ENCODE measurements at regions not wholly inside any gene's neighbourhood (a gene's known extent, or its start where the extent isn't known, plus 50 kb on each side); places are given as distances from the start of the nearest gene placed in this dataset.
A peak's percentile ranks its signal among the peaks of the same experiment; 100 is the strongest.
"Not testable (repeated sequence)": the region's sequence is repeated elsewhere in the genome, so short reads cannot be mapped to it uniquely, and the experiment has no call there.

DNA sequence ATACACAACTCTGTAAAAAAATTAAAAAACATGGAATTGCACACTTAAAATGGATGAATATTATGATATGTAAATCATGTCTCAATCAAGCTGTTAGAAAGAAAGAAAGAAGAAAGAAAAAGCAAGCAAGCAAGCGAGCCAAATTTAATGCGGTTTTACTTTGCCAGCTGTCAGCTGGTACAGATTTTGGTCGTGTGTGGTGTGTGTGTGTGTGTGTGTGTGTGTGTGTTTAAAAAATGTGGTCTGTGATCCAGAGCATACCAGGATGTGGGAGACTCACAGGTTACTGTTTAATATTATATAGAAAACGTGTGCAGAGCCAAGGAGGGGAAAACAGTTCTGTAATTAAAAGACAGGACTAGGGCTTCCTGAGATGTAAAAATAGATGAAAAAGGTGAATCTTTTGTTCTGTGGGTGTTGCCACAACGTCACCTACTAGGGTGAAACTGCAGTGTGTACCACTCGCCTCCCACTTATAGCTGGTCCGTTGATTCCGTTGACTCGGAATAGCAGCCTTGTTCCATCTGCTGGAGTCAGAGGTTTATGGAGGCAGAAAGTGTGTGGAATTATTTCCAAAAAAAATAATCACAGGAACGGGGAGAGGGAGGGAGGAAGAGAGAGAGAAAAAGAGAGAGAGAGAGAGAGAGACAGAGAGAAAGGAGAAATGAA lies 197.7 kb downstream of the BCAS1 start:
- DNase-seq (ENCODE audit: low read depth in 2 of 2), result peak in 1 of 2 donors; percentile 48

DNA sequence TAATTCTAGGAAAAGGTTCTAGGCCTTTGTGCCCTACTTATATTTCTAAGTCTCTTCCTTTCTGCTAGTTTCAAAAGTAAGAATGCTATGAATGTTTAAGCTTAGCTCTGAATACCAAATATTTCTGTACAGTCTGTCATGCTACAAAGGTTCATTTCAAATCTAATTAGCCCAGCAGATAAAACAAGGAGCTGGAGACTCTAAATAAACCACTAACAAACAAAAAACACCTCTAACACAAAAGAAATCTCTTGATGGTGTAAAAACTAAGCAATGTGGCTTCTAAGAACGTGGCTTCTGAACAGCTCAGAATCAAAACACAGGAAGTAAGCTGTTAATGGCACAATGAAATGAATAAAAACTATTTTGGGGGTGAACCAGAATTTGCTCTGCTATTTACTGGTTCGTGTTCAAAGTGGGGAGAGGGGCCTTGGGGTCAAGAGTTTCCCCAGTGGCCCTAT lies 198.3 kb downstream of the BCAS1 start:
- DNase-seq (ENCODE audit: low read depth in 2 of 2), result peak in 1 of 2 donors; percentile 34

DNA sequence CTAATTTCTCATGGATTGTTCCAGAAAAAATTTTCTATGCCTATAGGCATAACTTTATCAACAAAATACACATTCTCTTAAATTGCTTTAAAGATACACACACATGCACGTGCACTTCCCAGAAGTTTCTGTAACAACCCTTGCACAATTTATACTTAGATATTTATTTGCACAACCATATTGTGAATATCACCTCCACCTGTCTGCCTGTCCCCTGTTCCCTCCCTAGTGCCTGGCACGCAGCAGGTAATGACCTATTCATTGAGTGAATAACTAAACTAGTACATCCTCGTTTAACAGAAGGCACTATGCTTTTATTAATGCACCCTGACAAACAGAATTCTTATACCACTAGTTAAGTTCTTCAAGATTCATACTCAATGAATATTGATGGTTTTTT lies 198.9 kb downstream of the BCAS1 start:
- no peak for DNase-seq (ENCODE audit: low read depth in 2 of 2)

DNA sequence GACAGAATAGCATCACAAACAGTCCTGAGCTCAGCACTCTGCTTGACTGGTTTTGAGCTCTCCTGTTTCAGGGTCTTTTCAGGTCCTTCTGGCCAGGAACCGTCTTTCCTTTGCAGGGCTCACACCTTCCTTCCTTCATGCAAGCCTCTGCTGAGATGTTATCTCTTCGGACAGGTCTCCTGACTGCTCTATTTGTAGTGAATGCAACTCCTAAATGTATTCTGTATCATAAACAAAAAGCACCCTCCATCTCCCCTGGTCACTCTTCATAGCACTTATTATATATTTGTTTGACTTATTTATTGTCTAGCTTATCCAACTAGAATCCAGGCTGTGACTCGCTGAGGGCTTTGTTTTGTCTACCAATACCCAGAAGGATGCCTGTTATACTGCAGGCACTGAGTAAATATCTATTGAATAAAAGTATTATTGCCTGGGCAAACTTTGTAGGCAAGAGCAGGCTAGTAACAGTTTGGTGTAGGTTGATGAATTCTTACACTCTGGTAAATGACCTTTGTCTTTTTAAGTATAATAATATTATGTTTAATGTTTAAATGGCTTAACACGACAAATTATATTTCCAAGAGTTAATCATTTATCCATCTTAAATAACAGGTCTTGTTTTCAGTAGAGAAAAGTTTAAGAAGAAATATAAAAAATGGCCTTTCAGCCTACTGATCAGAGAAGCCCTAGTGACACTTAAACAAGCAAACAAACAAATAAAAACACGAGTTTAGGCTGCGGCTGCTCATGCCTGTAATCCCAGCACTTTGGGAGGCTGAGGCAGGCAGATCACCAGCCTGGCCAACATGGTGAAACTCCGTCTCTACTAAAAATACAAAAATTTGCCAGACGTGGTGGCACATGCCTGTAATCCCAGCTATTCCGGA lies 199.7 kb downstream of the BCAS1 start:
- no peak for DNase-seq (ENCODE audit: low read depth in 2 of 2)

DNA sequence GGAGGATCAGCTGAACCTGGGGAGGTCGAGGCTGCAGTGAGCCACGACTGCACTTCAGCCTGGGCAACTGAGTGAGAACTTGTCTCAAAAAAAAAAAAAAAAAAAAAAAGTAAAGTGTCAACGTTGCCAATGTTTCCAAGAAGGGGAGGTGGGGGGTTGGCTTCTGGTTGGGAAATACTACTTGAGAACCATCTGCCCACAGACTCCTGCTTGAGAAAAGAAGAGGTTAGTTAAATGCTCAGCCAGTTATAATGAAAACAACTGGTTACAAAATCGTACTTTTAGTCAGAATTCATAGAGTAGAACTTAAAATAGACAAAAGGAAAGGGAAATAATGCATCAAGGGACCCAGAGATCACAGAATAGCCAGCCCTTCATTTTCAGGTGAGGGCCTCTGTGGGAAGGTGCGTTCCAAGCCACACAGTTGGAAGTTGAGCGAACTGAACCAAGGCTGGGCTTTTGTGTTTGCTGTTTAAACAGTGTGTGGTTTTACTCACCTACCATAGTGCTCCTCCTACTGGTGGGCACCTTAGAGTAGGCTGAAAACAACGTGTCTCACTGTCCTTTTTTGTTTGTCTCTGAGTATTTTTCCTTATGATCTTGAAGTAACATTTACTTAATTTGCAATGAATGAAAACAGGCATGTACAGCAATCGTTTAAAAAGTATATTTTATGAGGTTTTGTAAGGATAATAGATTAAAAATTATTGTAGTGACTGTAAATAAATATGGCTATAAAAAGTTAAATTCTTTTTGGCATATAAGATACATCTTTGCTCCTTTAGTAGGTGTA lies 200.7 kb downstream of the BCAS1 start:
- peak; percentile 86 to 90 for DNase-seq (ENCODE audit: low read depth in 2 of 2)

GRCh38 chr20:53867741-53868351 lies 202.5 kb downstream of the BCAS1 start:
- DNase-seq (ENCODE audit: low read depth in 2 of 2), result no peak

GRCh38 chr20:53866794-53867740 lies 203.3 kb downstream of the BCAS1 start:
- DNase-seq (ENCODE audit: low read depth in 2 of 2), result peak in 1 of 2 donors; percentile 25

DNA sequence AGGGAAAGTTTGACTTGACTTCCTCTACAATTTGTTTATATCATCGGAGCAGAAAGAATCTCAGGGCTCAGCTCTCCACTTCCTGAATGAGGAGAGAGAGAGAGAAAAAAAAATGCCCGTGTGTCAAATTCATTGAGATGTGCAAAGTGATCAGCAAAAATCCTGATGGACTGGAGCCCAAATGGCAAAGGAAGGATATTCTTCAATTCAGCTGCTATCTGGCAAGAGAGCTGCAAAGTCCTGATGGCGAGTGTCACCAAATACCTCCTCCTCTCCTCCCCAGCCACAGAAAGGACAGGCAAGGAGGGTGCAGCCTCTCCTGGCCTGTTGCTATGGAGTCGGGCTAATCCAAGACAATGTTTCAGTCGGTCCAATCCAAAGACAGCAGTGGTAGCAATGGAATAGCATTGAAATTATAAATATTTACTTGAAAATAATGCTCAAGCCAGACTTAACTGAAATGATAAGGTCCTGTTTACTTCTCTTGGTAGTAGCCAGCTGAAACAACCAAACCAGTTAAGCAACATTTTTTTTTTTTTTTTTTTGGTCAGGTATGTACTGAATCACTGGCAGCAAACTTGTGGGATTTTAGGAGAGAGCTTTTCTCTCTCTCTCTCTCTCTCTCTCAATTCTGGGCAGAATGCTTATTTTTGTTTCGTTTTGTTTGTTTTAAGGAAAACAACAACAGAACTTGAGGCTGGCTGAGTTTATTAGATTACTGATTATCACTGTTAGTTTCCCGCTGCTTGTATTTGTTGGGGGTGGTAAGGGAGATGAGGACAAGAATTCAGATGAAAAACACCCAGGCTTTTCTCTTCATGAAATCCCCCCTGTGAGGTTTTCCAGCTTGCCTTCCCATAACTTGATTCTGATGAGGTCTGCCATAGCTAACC lies 204.2 kb downstream of the BCAS1 start:
- DNase-seq (ENCODE audit: low read depth in 2 of 2), result peak; percentile 75 to 78

GRCh38 chr20:53864765-53865683 lies 205.4 kb downstream of the BCAS1 start:
- DNase-seq (ENCODE audit: low read depth in 2 of 2), result peak in 1 of 2 donors; percentile 28

GRCh38 chr20:53863923-53864641 lies 206.3 kb downstream of the BCAS1 start:
- not testable (repeated sequence) for DNase-seq (ENCODE audit: low read depth in 2 of 2)

DNA sequence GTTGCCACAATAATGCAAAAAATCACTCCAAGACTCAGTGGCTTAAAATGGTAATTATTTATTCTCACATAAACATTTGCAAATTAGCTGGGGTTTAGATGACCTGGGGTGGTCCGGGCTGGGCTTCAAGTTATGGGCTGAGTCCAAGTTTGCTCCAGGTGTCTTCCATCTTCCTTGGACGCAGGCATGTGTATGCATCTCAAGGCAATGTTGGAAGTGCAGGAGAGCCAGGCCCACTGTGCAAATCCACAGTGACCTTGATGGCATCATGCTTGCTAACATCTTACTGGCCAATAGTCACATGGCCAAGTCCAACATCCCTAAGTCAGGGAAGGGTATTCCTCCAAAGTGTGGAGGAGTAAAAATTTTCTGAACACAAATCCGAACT lies 206.9 kb downstream of the BCAS1 start:
- not testable (repeated sequence) for DNase-seq (ENCODE audit: low read depth in 2 of 2)

- not testable (repeated sequence) for DNase-seq (ENCODE audit: low read depth in 2 of 2)
Measured at GRCh38 chr20:53863039-53863438, 207.4 kb downstream of the BCAS1 start.

GRCh38 chr20:53862490-53862889 lies 207.9 kb downstream of the BCAS1 start:
- not testable (repeated sequence) for DNase-seq (ENCODE audit: low read depth in 2 of 2)

- not testable (repeated sequence) for DNase-seq (ENCODE audit: low read depth in 2 of 2)
Measured at GRCh38 chr20:53862136-53862397, 208.3 kb downstream of the BCAS1 start.

DNA sequence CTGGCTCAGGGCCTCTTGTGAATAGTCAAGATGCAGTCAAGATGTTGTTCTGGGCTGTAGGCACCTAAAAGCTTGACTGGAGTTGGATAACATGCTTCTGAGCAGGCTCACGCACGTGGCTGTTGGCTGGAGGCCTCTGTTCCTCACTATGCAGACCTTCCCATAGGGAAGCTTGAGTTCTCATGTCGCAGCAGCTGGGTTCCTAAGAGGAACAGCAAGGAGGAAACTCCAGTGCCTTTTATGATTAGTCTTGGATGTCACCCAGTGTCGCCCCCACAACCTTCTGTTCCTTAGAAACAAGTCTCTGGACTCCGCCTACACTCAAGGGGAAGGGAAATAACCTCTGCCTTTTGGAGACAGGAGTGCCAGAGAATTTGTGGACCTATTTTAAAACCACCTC lies 210.7 kb downstream of the BCAS1 start:
- DNase-seq (ENCODE audit: low read depth in 2 of 2), result no peak

GRCh38 chr20:53859009-53859408 lies 211.4 kb downstream of the BCAS1 start:
- DNase-seq (ENCODE audit: low read depth in 2 of 2), result not testable (repeated sequence)

GRCh38 chr20:53858516-53858915 lies 211.9 kb downstream of the BCAS1 start:
- DNase-seq (ENCODE audit: low read depth in 2 of 2), result not testable (repeated sequence)

All from lung microvascular endothelial cell (primary cell).